ENCODE measurements at regions not wholly inside any gene's neighbourhood (a gene's known extent, or its start where the extent isn't known, plus 50 kb on each side); places are given as distances from the start of the nearest gene placed in this dataset.

DNA sequence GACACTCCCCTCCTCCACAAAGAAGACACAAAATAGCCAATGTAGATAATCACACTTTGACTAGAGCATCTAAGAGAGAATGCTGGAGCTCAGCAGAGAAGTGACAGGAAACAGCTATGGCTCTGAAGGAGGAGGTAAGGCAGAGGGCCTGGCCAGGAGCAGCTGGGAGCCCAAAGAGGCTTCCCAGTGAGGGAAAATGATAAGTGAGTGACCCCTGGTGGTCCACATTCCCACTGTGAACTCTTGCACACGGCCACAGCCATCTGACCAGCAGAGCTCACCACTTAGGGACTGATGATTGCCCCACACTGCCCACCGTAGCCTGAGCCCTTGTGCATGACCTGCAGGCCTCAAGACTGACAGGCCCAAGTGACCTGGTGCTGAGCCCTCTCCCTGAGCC is 162.7 kb upstream of the GALNTL6 start:
- Histone ChIP-seq H3K27me3 (ENCODE audit: control insufficient read depth in 1 of 2, insufficient read depth in 2 of 2, low read length in 1 of 2) (no peaks in the 10 kb centered on the region), H3K4me3 (ENCODE audit: low read length in 2 of 2) (no peak overlapping the region), H3K27ac (ENCODE audit: low read depth in 1 of 2, low read length in 2 of 2) (no peak overlapping the region), H3K4me1 (ENCODE audit: control insufficient read depth in 1 of 2, insufficient read depth in 2 of 2, low read length in 2 of 2) (no peaks in the 10 kb centered on the region), H3K36me3 (ENCODE audit: control insufficient read depth in 1 of 2, insufficient read depth in 2 of 2, low read length in 1 of 2) (no peaks in the 10 kb centered on the region), H3K9me3 (ENCODE audit: control insufficient read depth, low read length) (no peaks in the 10 kb centered on the region)
- ATAC-seq (ENCODE audit: low FRiP score) (no peak), DNase-seq (no peak)
- intact Hi-C loops (cut with DNase I): loop anchor here in 1 of 2 donors (5.0 kb wide), 1 partner anchor 1398 kb away; no protein-coding TSS in a partner anchor
- 81 to 94% methylated on average over 2 of the region's 2 CpGs for WGBS, 2 donors

DNA sequence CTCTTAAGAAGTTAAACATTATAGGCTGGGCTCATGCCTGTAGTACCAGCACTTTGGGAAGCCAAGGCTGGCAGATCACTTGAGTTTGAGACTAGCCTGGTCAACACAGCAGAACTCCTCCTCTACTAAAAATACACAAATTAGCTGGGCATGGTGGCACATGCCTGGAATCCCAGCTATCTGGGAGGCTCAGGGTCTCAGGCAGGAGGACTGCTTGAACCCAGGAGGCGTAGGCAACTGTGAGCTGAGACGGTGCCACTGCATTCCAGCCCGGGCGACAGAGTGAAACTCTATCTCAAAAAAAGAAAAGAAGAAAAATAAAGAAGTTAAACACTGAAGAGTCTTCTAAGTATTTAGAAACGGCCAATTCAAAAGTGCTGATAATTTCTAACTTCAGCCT is 164.3 kb upstream of the GALNTL6 start:
- DNase-seq: no peak

DNA sequence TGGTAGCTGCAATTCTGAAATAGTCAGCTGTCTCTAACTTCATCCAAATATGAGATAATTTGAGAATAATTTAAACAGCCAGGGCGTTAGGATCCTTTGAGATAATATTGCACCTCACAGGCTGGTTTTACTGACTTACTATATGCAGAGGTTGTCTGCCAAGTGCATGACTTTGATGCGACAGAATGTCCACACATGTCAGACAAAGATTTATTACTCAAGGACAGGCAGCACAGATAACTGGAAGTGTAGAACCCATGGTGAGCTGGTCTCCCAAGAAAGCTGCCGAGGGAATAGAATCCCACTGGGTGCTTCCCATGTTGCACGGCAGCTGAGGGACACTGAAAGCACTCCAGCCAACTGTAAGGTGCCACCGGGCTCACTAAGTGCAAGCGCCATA is 166.2 kb upstream of the GALNTL6 start:
- intact Hi-C loops (cut with DNase I): no loop called here
- Histone ChIP-seq H3K4me3 (ENCODE audit: low read length in 2 of 2) (no peak overlapping the region), H3K27ac (ENCODE audit: low read depth in 1 of 2, low read length in 2 of 2) (no peak overlapping the region), H3K36me3 (ENCODE audit: control insufficient read depth in 1 of 2, insufficient read depth in 2 of 2, low read length in 1 of 2) (no peaks in the 10 kb centered on the region), H3K27me3 (ENCODE audit: control insufficient read depth in 1 of 2, insufficient read depth in 2 of 2, low read length in 1 of 2) (no peaks in the 10 kb centered on the region), H3K4me1 (ENCODE audit: control insufficient read depth in 1 of 2, insufficient read depth in 2 of 2, low read length in 2 of 2) (no peaks in the 10 kb centered on the region), H3K9me3 (ENCODE audit: control insufficient read depth, low read length) (no peaks in the 10 kb centered on the region)
- ATAC-seq (ENCODE audit: low FRiP score): no peak
- DNase-seq: no peak
- 76 to 77% methylated on average over 6 of the region's 6 CpGs for WGBS, 2 donors

More for the DNA sequence above, 164.3 kb upstream of the GALNTL6 start:
- Histone ChIP-seq H3K27me3 (ENCODE audit: control insufficient read depth in 1 of 2, insufficient read depth in 2 of 2, low read length in 1 of 2) (no peaks in the 10 kb centered on the region), H3K27ac (ENCODE audit: low read depth in 1 of 2, low read length in 2 of 2) (no peak overlapping the region), H3K4me3 (ENCODE audit: low read length in 2 of 2) (no peak overlapping the region), H3K36me3 (ENCODE audit: control insufficient read depth in 1 of 2, insufficient read depth in 2 of 2, low read length in 1 of 2) (no peaks in the 10 kb centered on the region), H3K9me3 (ENCODE audit: control insufficient read depth, low read length) (no peaks in the 10 kb centered on the region), H3K4me1 (ENCODE audit: control insufficient read depth in 1 of 2, insufficient read depth in 2 of 2, low read length in 2 of 2) (no peaks in the 10 kb centered on the region)
- intact Hi-C loops (cut with DNase I): no loop called here
- no peak for ATAC-seq (ENCODE audit: low FRiP score)
- WGBS, 2 donors: 7 to 18% methylated on average over 5 of the region's 5 CpGs

DNA sequence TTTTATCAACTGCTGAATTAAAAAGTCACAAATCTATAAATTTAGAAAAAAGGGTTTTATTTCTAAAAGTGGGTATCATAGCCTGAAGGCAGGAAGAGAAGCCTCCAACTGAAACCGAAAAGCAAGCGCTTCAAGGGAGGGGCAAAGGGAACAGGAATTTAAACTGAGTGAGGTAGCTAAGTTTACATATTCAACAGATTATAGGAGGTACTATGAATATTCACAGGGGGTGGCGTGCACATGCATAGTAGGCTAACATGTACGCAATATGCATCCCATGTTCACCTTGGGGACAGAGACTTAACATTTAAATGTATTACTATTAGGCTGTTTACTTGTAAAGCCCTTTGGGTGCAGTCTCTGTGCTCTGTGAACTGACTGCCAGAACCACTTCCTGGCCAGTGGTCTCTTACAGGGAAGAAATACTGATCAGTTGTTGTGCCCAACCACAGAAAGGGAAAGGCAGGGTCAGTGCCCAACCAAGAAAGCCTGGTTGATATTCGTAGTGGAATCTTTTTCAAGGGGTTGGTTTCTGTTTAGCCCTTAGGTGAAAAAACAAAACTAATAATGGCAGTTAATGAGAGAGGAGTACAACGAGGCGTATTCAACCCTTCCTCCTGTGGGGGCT is 168.7 kb upstream of the GALNTL6 start:
- no peaks in the 10 kb centered on the region for H3K9me3 ChIP-seq (ENCODE audit: control insufficient read depth, low read length)
- H3K4me3 ChIP-seq (ENCODE audit: low read length in 2 of 2): no peak overlapping the region
- no peaks in the 10 kb centered on the region for H3K36me3 ChIP-seq (ENCODE audit: control insufficient read depth in 1 of 2, insufficient read depth in 2 of 2, low read length in 1 of 2)
- no peaks in the 10 kb centered on the region for H3K27me3 ChIP-seq (ENCODE audit: control insufficient read depth in 1 of 2, insufficient read depth in 2 of 2, low read length in 1 of 2)
- no peak overlapping the region for H3K27ac ChIP-seq (ENCODE audit: low read depth in 1 of 2, low read length in 2 of 2)
- DNase-seq: no peak
- WGBS, 2 donors: 88 to 91% methylated on average over 7 of the region's 7 CpGs
- intact Hi-C loops (cut with DNase I): no loop called here
- no peak for ATAC-seq (ENCODE audit: low FRiP score)
- no peaks in the 10 kb centered on the region for H3K4me1 ChIP-seq (ENCODE audit: control insufficient read depth in 1 of 2, insufficient read depth in 2 of 2, low read length in 2 of 2)

DNA sequence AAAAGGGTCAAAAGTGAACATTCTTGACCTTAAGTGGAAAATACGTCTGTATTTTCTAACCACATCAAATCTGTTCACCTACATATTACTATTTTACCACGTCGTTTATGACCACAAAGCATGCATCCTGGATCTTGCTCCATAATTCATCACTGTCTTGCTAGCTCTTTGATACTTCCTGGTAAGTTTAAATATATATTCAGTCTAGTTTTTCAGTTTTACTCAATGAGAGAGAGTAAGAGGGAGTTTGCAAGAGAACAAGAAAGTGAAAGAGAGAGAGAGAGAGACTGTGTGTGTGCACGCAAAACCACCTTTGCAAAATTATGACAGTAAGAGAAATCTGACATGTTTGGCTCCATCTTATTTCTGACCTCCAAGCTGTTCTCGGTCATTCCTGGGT is 173.7 kb upstream of the GALNTL6 start:
- H3K9me3 ChIP-seq (ENCODE audit: control insufficient read depth, low read length): no peaks in the 10 kb centered on the region
- WGBS, 2 donors: 78% methylated on average over 5 of the region's 5 CpGs
- no peak overlapping the region for H3K4me3 ChIP-seq (ENCODE audit: low read length in 2 of 2)
- DNase-seq: no peak
- no peaks in the 10 kb centered on the region for H3K27me3 ChIP-seq (ENCODE audit: control insufficient read depth in 1 of 2, insufficient read depth in 2 of 2, low read length in 1 of 2)
- intact Hi-C loops (cut with DNase I): no loop called here
- no peaks in the 10 kb centered on the region for H3K36me3 ChIP-seq (ENCODE audit: control insufficient read depth in 1 of 2, insufficient read depth in 2 of 2, low read length in 1 of 2)
- no peak overlapping the region for H3K27ac ChIP-seq (ENCODE audit: low read depth in 1 of 2, low read length in 2 of 2)
- no peaks in the 10 kb centered on the region for H3K4me1 ChIP-seq (ENCODE audit: control insufficient read depth in 1 of 2, insufficient read depth in 2 of 2, low read length in 2 of 2)
- no peak for ATAC-seq (ENCODE audit: low FRiP score)

DNA sequence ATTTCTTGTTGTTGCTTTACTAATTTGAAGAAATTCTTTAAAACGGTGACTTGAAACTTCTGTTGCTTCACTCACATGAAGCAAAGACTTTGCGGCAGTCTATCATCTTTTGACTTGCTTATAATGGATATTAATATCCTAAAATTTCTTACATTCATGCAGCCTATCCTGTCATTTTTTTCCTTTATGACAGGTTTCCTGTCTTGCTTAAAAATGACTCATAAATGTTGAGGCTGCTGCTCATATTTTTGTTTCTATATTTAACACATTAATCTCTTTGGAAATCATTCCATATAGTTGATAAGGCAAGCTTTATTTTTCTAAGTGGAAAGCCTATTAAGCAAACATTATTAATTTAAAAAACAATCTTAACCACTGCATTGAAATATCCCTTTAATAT is 176.6 kb upstream of the GALNTL6 start:
- Histone ChIP-seq H3K4me1 (ENCODE audit: control insufficient read depth in 1 of 2, insufficient read depth in 2 of 2, low read length in 2 of 2) (no peaks in the 10 kb centered on the region), H3K36me3 (ENCODE audit: control insufficient read depth in 1 of 2, insufficient read depth in 2 of 2, low read length in 1 of 2) (no peaks in the 10 kb centered on the region), H3K27ac (ENCODE audit: low read depth in 1 of 2, low read length in 2 of 2) (no peak overlapping the region), H3K4me3 (ENCODE audit: low read length in 2 of 2) (no peak overlapping the region), H3K27me3 (ENCODE audit: control insufficient read depth in 1 of 2, insufficient read depth in 2 of 2, low read length in 1 of 2) (no peaks in the 10 kb centered on the region), H3K9me3 (ENCODE audit: control insufficient read depth, low read length) (no peaks in the 10 kb centered on the region)
- DNase-seq (no peak), ATAC-seq (ENCODE audit: low FRiP score) (no peak)
- intact Hi-C loops (cut with DNase I): no loop called here
- WGBS, 2 donors: 1 to 7% methylated on average over 2 of the region's 2 CpGs

DNA sequence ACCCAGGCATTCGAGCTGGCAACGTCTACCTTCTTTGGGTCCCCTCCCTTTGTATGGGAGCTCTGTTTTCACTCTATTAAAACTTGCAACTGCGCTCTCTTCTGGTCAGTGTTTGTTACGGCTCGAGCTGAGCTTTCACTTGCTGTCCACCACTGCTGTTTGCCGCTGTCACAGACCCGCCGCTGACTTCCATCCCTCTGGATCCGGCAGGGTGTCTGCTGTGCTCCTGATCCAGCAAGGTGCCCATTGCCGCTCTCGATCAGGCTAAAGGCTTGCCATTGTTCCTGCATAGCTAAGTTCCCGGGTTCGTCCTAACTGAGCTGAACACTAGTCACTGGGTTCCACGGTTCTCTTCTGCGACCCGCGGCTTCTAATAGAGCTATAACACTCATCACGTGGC is 183.5 kb upstream of the GALNTL6 start:
- no peaks in the 10 kb centered on the region for H3K9me3 ChIP-seq (ENCODE audit: control insufficient read depth, low read length)
- ATAC-seq (ENCODE audit: low FRiP score) (no peak), DNase-seq (no peak)
- no peak overlapping the region for H3K27ac ChIP-seq (ENCODE audit: low read depth in 1 of 2, low read length in 2 of 2)
- 91 to 93% methylated on average over 18 of the region's 18 CpGs for WGBS, 2 donors
- no peaks in the 10 kb centered on the region for H3K36me3 ChIP-seq (ENCODE audit: control insufficient read depth in 1 of 2, insufficient read depth in 2 of 2, low read length in 1 of 2)
- no peaks in the 10 kb centered on the region for H3K27me3 ChIP-seq (ENCODE audit: control insufficient read depth in 1 of 2, insufficient read depth in 2 of 2, low read length in 1 of 2)
- no peaks in the 10 kb centered on the region for H3K4me1 ChIP-seq (ENCODE audit: control insufficient read depth in 1 of 2, insufficient read depth in 2 of 2, low read length in 2 of 2)
- H3K4me3 ChIP-seq (ENCODE audit: low read length in 2 of 2): no peak overlapping the region
- intact Hi-C loops (cut with DNase I): no loop called here

DNA sequence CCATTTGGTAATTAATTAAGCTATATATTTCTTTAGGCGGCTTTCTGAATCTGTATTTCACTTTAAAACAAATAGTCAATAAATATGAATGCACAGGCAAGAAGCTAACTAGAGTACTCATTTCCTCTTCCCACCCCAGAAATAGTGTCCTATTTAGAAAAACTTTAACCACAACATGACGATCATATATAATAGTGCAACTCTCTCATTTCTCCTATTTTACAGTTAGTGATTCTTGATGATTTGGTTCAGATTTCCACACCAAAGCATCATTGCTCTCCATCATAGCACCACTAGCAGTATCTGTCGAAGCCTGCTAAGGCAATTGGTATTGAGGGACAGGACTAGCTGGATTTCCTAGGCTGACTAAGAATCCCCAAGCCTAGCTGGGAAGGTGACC is 184.0 kb upstream of the GALNTL6 start:
- 92 to 95% methylated on average over 3 of the region's 3 CpGs for WGBS, 2 donors
- H3K9me3 ChIP-seq (ENCODE audit: control insufficient read depth, low read length): no peaks in the 10 kb centered on the region
- ATAC-seq (ENCODE audit: low FRiP score) (no peak), DNase-seq (no peak)
- H3K36me3 ChIP-seq (ENCODE audit: control insufficient read depth in 1 of 2, insufficient read depth in 2 of 2, low read length in 1 of 2): no peaks in the 10 kb centered on the region
- no peaks in the 10 kb centered on the region for H3K4me1 ChIP-seq (ENCODE audit: control insufficient read depth in 1 of 2, insufficient read depth in 2 of 2, low read length in 2 of 2)
- no peaks in the 10 kb centered on the region for H3K27me3 ChIP-seq (ENCODE audit: control insufficient read depth in 1 of 2, insufficient read depth in 2 of 2, low read length in 1 of 2)
- H3K27ac ChIP-seq (ENCODE audit: low read depth in 1 of 2, low read length in 2 of 2): no peak overlapping the region
- H3K4me3 ChIP-seq (ENCODE audit: low read length in 2 of 2): no peak overlapping the region
- intact Hi-C loops (cut with DNase I): no loop called here

DNA sequence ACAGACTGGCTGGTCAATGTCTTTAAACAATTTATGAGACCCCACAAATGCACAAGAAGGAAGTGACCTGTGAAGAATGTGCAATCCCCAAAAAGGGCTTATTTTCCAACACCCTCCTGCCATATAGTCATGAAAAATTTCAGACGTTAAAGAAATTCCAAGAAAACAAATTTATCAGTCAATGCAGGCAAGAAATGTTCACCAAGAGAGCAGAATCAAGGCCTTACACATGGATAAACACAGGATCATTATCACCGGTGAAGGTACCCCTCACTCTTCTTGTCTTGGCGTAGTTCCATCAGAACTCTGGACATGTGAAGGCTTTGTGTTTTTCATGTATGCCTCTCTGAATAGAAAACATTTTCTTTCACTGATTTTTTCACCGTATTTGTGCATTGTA is 186.7 kb upstream of the GALNTL6 start:
- no peaks in the 10 kb centered on the region for H3K4me1 ChIP-seq (ENCODE audit: control insufficient read depth in 1 of 2, insufficient read depth in 2 of 2, low read length in 2 of 2)
- WGBS, 2 donors: 78 to 85% methylated on average over 4 of the region's 4 CpGs
- intact Hi-C loops (cut with DNase I): no loop called here
- H3K27me3 ChIP-seq (ENCODE audit: control insufficient read depth in 1 of 2, insufficient read depth in 2 of 2, low read length in 1 of 2): no peaks in the 10 kb centered on the region
- no peak overlapping the region for H3K27ac ChIP-seq (ENCODE audit: low read depth in 1 of 2, low read length in 2 of 2)
- ATAC-seq (ENCODE audit: low FRiP score) (no peak), DNase-seq (no peak)
- H3K36me3 ChIP-seq (ENCODE audit: control insufficient read depth in 1 of 2, insufficient read depth in 2 of 2, low read length in 1 of 2): no peaks in the 10 kb centered on the region
- H3K9me3 ChIP-seq (ENCODE audit: control insufficient read depth, low read length): no peaks in the 10 kb centered on the region
- H3K4me3 ChIP-seq (ENCODE audit: low read length in 2 of 2): no peak overlapping the region
